OCI-LY1 (cell line): ENCODE measurements at regions not wholly inside any gene's neighbourhood (a gene's known extent, or its start where the extent isn't known, plus 50 kb on each side); places are given as distances from the start of the nearest gene placed in this dataset.

Experiments
- CTCF ChIP-seq: fragments of 200-600 bp; sonication (generic), shearing (Covaris generic); IDR thresholded peaks from 2 replicates; pipeline ENCODE4 v1.5.1; 2017; ENCODE audit warnings: mild to moderate bottlenecking, antibody characterized with exemption, low read length, moderate library complexity, mixed read lengths
- EZH2 ChIP-seq: fragments of 200-600 bp; sonication (generic), shearing (Covaris generic); IDR thresholded peaks from 2 replicates; pipeline ENCODE4 v1.8.0; 2017; ENCODE audit warnings: borderline replicate concordance, mixed run types, mild to moderate bottlenecking, antibody characterized with exemption, low read length, moderate library complexity, mixed read lengths

DNA sequence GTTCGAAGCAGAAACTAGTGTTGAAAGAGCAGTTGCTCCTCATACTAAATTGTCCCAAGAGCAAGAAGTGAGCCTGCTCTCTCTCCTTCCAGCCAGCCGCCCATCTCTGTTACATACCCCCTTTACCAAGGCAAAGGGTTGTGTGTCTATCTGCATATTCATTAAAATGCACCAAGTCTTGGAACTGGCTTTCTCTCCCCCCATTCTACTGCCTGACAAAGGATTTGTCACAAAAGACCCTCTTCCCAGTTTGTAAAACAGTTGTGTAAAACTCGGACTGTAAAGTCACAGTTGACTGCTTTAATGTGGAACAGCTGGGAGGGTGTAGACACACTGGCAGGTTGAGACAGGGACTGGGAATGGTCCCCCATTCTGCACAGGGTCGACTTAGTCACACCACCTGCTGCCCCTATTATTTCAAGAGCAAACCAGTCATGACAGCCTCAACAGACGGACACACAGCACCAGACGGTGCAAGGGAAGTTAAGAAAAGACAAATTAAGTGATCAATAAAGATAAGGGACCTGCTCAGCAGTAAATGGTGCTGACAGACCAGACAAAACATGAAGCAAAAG, 60.0 kb upstream of the HTATIP2 start:
- no peak for TF ChIP-seq EZH2
- TF ChIP-seq CTCF = no peak
